G401 (cell line): ENCODE measurements at regions not wholly inside any gene's neighbourhood (a gene's known extent, or its start where the extent isn't known, plus 50 kb on each side); places are given as distances from the start of the nearest gene placed in this dataset.
A peak's percentile ranks its signal among the peaks of the same experiment; 100 is the strongest.

Source experiments
- DNase-seq: peaks from one replicate; pipeline ENCODE4 v3.0.0-alpha.2; 2015; ENCODE audit warnings: low spot score
- in situ Hi-C: cut with HindIII; loops from 2 replicates; pipeline ENCODE4 v1.10.0; 2016; ENCODE audit warnings: low sequenced_read_pairs, mixed read lengths

GRCh38 chrX:39574178-39574577 lies 523.6 kb downstream of the BCOR start:
- no peak for DNase-seq
- in situ Hi-C loops = no loop called here

DNA sequence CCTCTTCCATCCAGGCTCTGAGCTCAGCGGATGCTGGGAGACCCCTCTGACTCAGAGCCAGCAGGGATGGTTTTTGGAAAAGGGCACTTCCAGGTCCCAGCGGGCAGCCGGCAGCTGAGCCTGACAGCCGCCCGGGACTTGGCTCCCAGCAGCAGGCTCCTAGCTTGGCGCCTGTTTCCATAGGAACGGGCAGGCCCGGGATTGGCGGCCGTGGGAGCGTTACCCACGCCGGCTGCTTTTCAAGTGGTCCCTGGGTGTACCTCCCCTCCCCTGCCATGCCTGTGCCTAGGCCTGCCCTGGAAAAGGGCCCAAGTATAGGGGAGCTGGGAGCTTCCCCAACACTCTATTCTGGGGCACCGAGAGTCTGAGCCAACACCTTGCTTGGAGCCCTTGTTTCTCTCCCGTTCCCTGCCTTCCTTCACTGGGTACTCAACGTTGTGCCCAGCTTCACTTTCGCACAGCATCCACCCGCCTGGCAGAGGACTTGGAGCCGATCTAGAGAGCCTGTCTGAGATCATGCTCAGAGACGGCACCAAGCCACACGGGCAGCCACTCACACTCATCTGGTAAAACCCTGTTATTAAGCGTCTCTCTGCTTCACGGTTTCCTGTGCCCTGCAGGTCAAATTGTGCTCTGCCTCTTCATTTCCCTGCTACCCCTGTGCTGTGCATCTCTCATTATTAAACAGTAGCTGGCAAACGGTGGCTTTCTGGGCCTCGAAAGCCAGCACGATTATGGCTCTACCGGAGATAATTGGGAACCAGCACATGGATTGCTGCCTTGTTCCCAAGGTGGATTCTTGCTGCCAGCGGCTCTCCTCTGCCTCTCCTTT lies 521.5 kb downstream of the BCOR start:
- in situ Hi-C loops = no loop called here
- peak; percentile 59 for DNase-seq

- no peak for DNase-seq
- in situ Hi-C loops = no loop called here
Observed at GRCh38 chrX:39577206-39577984, 520.4 kb downstream of the BCOR start.

- in situ Hi-C loops = no loop called here
- DNase-seq = no peak
Observed at GRCh38 chrX:39577985-39578869, 519.5 kb downstream of the BCOR start.

- DNase-seq = peak; percentile 71
- in situ Hi-C loops = no loop called here
Observed at GRCh38 chrX:39580043-39580442, 517.7 kb downstream of the BCOR start.

GRCh38 chrX:39581411-39581810 lies 516.3 kb downstream of the BCOR start:
- peak; percentile 3 for DNase-seq
- in situ Hi-C loops = no loop called here

DNA sequence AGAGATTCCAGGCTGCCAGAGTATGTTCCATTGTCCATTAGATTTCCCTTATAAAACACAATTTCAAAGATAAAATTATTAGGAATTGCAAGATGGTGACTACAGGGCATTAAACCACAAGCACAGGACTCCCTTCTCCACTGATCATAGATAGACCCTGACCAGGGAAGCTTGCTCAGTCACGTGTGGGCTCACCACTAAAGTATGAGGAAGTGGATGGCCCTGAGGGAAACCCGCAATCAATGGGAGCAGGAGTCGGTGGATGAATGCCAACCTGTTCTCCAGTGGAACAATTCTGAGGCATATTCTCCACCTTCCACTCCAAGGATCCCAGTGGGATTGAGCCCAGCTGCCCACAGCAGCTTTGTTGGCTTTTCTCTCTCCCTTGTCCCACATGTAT lies 515.7 kb downstream of the BCOR start:
- in situ Hi-C loops = no loop called here
- no peak for DNase-seq

DNA sequence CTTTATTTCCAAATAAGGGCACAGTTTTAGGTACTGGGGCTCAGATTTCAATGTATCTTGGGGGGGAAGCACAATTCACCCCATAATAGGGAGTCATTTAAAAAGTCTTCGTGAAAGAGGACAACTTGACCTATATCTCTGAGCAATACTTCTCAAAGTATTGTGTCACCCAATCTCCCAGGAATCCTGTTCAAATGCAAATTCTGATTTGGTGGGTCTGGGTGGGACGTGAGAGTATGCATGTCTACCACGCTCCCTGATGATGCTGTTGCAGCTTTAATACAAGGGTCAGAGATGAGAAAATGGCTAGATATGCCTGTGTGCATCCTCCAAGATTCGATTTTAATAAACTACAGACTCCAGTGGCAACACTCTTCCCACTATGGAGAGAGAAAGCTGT lies 514.8 kb downstream of the BCOR start:
- no peak for DNase-seq
- in situ Hi-C loops = no loop called here

- in situ Hi-C loops = no loop called here
- DNase-seq = no peak
Observed at GRCh38 chrX:39585808-39586207, 511.9 kb downstream of the BCOR start.

DNA sequence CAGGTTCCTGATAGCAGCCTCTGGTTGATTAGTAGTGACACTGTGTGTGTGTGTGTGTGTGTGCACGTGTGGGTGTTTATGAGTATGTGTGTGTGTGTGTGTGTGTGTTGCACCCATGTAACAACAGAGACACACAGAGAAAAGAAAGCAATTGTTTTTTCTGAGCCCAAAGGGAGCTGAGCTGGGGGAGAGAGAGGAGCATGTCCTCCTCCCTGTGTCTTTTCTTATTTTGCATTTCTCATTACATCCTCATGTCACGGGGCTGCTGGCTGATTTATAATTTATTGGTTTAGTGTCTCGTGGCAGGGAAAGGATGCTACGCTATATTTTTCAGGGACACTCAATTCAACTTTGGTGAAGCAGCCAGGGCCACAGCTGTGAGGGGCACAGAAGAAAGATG lies 511.4 kb downstream of the BCOR start:
- in situ Hi-C loops = no loop called here
- no peak for DNase-seq

DNA sequence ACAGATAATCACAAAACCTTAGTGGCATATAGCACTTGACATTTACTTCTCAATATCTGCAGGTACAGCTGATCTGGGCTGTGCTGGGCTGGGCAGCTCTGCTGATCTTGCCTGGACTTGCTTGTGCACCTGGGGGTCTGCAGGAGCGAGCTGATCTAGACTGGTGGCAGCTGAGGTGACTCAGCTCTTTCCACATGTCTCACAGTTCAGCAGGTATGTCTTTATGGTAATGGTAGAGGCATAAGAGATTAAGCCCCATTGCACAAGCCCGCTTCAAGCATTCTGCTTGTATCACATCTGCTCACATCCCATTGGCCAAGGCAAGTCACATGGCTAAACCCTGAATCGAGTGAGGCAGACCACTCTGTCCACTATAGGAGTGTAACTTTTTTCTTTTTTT lies 506.7 kb downstream of the BCOR start:
- in situ Hi-C loops = no loop called here
- DNase-seq = no peak

DNA sequence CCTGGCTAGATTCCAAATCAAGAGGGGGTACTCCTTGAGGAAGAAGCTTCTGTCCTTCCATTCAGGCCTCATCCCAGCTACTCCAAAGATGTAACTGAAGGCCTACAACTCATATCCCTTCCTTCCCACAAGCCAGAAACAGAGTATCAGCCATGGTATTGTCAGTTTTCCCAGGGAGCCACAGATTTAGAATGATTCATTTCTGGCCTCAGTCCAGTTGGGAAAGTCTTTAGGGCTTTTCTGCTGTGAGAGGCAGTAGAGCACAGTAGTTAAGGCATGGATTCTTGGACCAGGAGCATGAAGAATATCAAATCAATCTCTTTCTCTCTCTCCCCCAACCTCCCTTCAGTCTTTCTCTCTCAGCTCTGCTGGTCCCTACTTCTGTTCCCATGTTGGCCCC lies 505.0 kb downstream of the BCOR start:
- in situ Hi-C loops = no loop called here
- DNase-seq = no peak

GRCh38 chrX:39595977-39596376 lies 501.8 kb downstream of the BCOR start:
- no peak for DNase-seq

GRCh38 chrX:39596437-39596836 lies 501.3 kb downstream of the BCOR start:
- no peak for DNase-seq
- in situ Hi-C loops = no loop called here

More at GRCh38 chrX:39595977-39596376, 501.8 kb downstream of the BCOR start:
- in situ Hi-C loops = no loop called here

DNA sequence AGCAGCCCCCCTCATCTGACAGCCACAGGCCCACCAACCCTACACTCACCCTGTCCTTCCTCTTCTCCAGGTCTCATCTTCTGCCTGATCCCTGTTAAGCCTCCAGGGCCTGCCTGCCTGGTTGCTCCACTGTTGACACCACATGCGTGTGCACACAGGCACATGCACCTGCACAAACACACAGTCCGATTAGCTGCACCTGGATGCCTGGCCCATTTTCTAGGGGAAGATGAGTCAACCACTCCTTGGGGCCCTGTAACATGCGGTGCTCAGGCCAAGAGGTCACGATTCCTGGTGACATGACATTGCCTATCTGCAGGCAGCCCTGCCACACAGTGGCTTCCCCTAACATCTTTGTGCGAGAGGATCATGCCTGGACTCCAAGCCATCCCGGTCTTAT lies 498.4 kb downstream of the BCOR start:
- in situ Hi-C loops = no loop called here
- DNase-seq = no peak

- in situ Hi-C loops = no loop called here
Observed at GRCh38 chrX:39600222-39600621, 497.5 kb downstream of the BCOR start.

GRCh38 chrX:39601231-39602177 lies 496.3 kb downstream of the BCOR start:
- in situ Hi-C loops = no loop called here
- DNase-seq = no peak

More at GRCh38 chrX:39600222-39600621, 497.5 kb downstream of the BCOR start:
- DNase-seq = no peak

DNA sequence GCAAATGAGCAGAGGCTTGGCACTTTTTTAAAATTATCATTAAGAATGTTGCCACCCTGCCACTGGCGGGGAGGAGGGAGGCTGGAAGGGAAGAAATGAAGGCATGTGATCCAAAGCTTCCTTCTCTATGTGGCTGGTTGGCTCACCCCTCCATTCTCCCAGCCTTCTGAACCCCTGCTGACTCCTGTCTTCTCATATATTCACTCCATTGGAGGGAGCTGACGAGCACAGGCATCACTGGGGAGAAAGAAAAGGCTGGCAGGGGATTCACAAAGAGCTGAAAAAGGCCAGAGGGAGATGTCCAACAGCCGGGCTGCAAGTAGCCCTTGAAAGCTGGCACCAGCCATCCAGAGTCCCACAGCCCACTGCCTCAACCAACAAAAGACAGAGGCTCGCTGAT lies 495.6 kb downstream of the BCOR start:
- in situ Hi-C loops = no loop called here
- no peak for DNase-seq

- no peak for DNase-seq
- in situ Hi-C loops = no loop called here
Observed at GRCh38 chrX:39603230-39603629, 494.5 kb downstream of the BCOR start.
